H9 (cell line): ENCODE measurements at regions not wholly inside any gene's neighbourhood (a gene's known extent, or its start where the extent isn't known, plus 50 kb on each side); places are given as distances from the start of the nearest gene placed in this dataset.

Experiments
- DNase-seq: peaks from one replicate; pipeline ENCODE4 v3.0.0-alpha.2; 2017
- H2AFZ ChIP-seq: one replicate; pipeline ENCODE4 v1.6.1; 2013; ENCODE audit warnings: mild to moderate bottlenecking, low read length, control low read depth, moderate library complexity
- H2AK5ac ChIP-seq: 2 replicates; pipeline ENCODE4 v1.6.1; 2013; ENCODE audit warnings: low read length, control low read depth, mixed read lengths; ENCODE audit not compliant: insufficient read length
- H2BK120ac ChIP-seq: one replicate; pipeline ENCODE4 v1.6.1; 2013; ENCODE audit warnings: low read depth, mild to moderate bottlenecking, low read length, control low read depth, inconsistent platforms; ENCODE audit not compliant: poor library complexity, severe bottlenecking
- H2BK12ac ChIP-seq: 2 replicates; pipeline ENCODE4 v1.6.1; 2013; ENCODE audit warnings: low read length, control low read depth, mixed read lengths, low read depth; ENCODE audit not compliant: insufficient read length
- H2BK15ac ChIP-seq: 2 replicates; pipeline ENCODE4 v1.6.1; 2013; ENCODE audit warnings: low read depth, low read length, control low read depth
- H2BK20ac ChIP-seq: one replicate; pipeline ENCODE4 v1.6.1; 2013; ENCODE audit warnings: low read depth, mild to moderate bottlenecking, low read length, control low read depth, inconsistent platforms; ENCODE audit not compliant: poor library complexity, severe bottlenecking
- H2BK5ac ChIP-seq: 2 replicates; pipeline ENCODE4 v1.6.1; 2013; ENCODE audit warnings: low read length, control low read depth, mixed read lengths; ENCODE audit not compliant: insufficient read length
- H3K14ac ChIP-seq: 2 replicates; pipeline ENCODE4 v1.6.1; 2013; ENCODE audit warnings: low read length, control low read depth; ENCODE audit not compliant: insufficient read depth
- H3K18ac ChIP-seq: 2 replicates; pipeline ENCODE4 v1.6.1; 2013; ENCODE audit warnings: low read depth, mild to moderate bottlenecking, mixed read lengths, low read length, control low read depth; ENCODE audit not compliant: insufficient read length
- H3K23ac ChIP-seq: 2 replicates; pipeline ENCODE4 v1.6.1; 2013; ENCODE audit warnings: low read length, control low read depth, mixed read lengths, low read depth; ENCODE audit not compliant: insufficient read length
- H3K23me2 ChIP-seq: 2 replicates; pipeline ENCODE4 v1.6.1; 2013; ENCODE audit warnings: low read depth, mild to moderate bottlenecking, mixed read lengths, low read length, control low read depth; ENCODE audit not compliant: insufficient read length, poor library complexity, severe bottlenecking
- H3K27ac ChIP-seq: 2 replicates; pipeline ENCODE4 v1.5.1; 2013; ENCODE audit warnings: low read length, control low read depth, mixed read lengths, low read depth; ENCODE audit not compliant: insufficient read length
- H3K27me3 ChIP-seq: 2 replicates; pipeline ENCODE4 v1.6.1; 2013; ENCODE audit warnings: low read length, control low read depth, inconsistent platforms; ENCODE audit not compliant: insufficient read depth
- H3K4ac ChIP-seq: 2 replicates; pipeline ENCODE4 v1.6.1; 2013; ENCODE audit warnings: low read depth, mild to moderate bottlenecking, control low read depth, inconsistent platforms, low read length, moderate library complexity
- H3K4me1 ChIP-seq: 2 replicates; pipeline ENCODE4 v1.6.1; 2013; ENCODE audit warnings: low read length, control low read depth, inconsistent platforms; ENCODE audit not compliant: insufficient read depth
- H3K4me2 ChIP-seq: 2 replicates; pipeline ENCODE4 v1.6.1; 2013; ENCODE audit warnings: low read length, control low read depth, mixed read lengths; ENCODE audit not compliant: insufficient read length, insufficient read depth
- H3K56ac ChIP-seq: 2 replicates; pipeline ENCODE4 v1.6.1; 2013; ENCODE audit warnings: low read depth, mild to moderate bottlenecking, mixed read lengths, low read length, control low read depth; ENCODE audit not compliant: insufficient read length
- H3K79me1 ChIP-seq: 2 replicates; pipeline ENCODE4 v1.6.1; 2013; ENCODE audit warnings: low read depth, mild to moderate bottlenecking, moderate library complexity, low read length, control low read depth, inconsistent platforms; ENCODE audit not compliant: insufficient read depth, poor library complexity, severe bottlenecking
- H3K79me2 ChIP-seq: 2 replicates; pipeline ENCODE4 v1.6.1; 2013; ENCODE audit warnings: low read length, control low read depth, inconsistent platforms; ENCODE audit not compliant: insufficient read depth
- H3K9ac ChIP-seq: 2 replicates; pipeline ENCODE4 v1.6.1; 2013; ENCODE audit warnings: low read length, control low read depth, mixed read lengths; ENCODE audit not compliant: insufficient read length; ENCODE audit errors: extremely low read depth
- H3K9me3 ChIP-seq: one replicate; pipeline ENCODE4 v1.6.1; 2013; ENCODE audit warnings: low read depth, low read length, inconsistent platforms; ENCODE audit not compliant: control insufficient read depth
- H3T11ph ChIP-seq: one replicate; pipeline ENCODE4 v1.6.1; 2013; ENCODE audit warnings: mild to moderate bottlenecking, low read length, control low read depth, inconsistent platforms
- H4K20me1 ChIP-seq: one replicate; pipeline ENCODE4 v1.6.1; 2013; ENCODE audit not compliant: control insufficient read depth, insufficient read length, insufficient read depth
- H4K5ac ChIP-seq: 2 replicates; pipeline ENCODE4 v1.6.1; 2013; ENCODE audit warnings: low read depth, mild to moderate bottlenecking, mixed read lengths, low read length, control low read depth; ENCODE audit not compliant: insufficient read length
- H4K8ac ChIP-seq: replicated peaks from 2 replicates; pipeline ENCODE4 v1.6.1; 2013; ENCODE audit warnings: low read length, control low read depth, mixed read lengths, low read depth; ENCODE audit not compliant: insufficient read length
- H4K91ac ChIP-seq: 2 replicates; pipeline ENCODE4 v1.6.1; 2013; ENCODE audit warnings: low read depth, mild to moderate bottlenecking, moderate library complexity, mixed read lengths, low read length, control low read depth; ENCODE audit not compliant: insufficient read length
- H3K27ac Mint-ChIP-seq, 3 experiments: 2 replicates in 2 of 3; 3 replicates in 1 of 3; pipeline ENCODE4 v1.8.0; 2020 to 2021; ENCODE audit warnings: mixed read lengths in 3 of 3, mild to moderate bottlenecking in 1 of 3, moderate library complexity in 1 of 3
- H3K27me3 Mint-ChIP-seq: 2 replicates; pipeline ENCODE4 v1.8.0; 2021; ENCODE audit warnings: low read depth, mild to moderate bottlenecking, moderate library complexity, mixed read lengths
- H3K36me3 Mint-ChIP-seq, 3 experiments: 2 replicates in 2 of 3; 3 replicates in 1 of 3; pipeline ENCODE4 v1.8.0; 2020 to 2021; ENCODE audit warnings: low read depth in 3 of 3, mixed read lengths in 3 of 3; ENCODE audit not compliant: insufficient read depth in 1 of 3
- H3K4me1 Mint-ChIP-seq, 2 experiments: 2 replicates each; pipeline ENCODE4 v1.8.0; 2020; ENCODE audit warnings: mixed read lengths in 2 of 2
- H3K4me3 Mint-ChIP-seq, 2 experiments: 2 replicates in 1 of 2; 3 replicates in 1 of 2; pipeline ENCODE4 v1.8.0; 2020 to 2021; ENCODE audit warnings: mild to moderate bottlenecking in 2 of 2, mixed read lengths in 2 of 2, moderate library complexity in 1 of 2
- H3K9me3 Mint-ChIP-seq, 2 experiments: 2 replicates in 1 of 2; 3 replicates in 1 of 2; pipeline ENCODE4 v1.8.0; 2020; ENCODE audit warnings: mild to moderate bottlenecking in 2 of 2, mixed read lengths in 2 of 2, moderate library complexity in 1 of 2
- WGBS: extraction: QIAGEN DNeasy Blood & Tissue Kit; methylation state at CpG from one replicate; pipeline ENCODE4 v1.1.7; 2013; ENCODE audit warnings: missing lambda C conversion rate, low lambda C conversion rate, mixed read lengths; ENCODE audit not compliant: insufficient read length; ENCODE audit errors: extremely low coverage; 5-methylcytosine and 5-hydroxymethylcytosine counted together
- TF ChIP-seq, protein P1 (sequence below): fragments of 200-600 bp; sonication (generic); conservative IDR thresholded peaks from 3 replicates; pipeline ENCODE4 v1.8.0; 2021; ENCODE audit warnings: antibody characterized with exemption, mild to moderate bottlenecking

DNA sequence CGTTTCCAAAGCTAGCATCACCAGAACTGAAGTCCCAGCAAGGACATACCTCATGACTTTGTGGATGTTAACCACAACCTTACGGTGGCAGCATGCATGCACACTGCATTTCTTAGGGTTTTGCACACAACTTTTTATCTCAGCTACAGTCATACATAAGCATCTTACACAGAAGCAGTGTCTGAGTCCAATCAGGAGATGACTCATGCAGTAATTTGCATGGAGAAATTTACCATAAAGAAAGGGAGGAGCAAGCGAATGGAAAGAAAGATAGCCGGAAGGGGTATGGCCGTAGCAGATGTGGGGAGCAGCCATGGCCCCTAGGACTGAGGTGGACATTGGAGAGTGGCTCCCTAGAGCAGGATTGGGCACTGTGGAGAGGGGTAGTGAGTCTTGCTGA is 522.5 kb downstream of the GALR1 start:
- H2BK20ac ChIP-seq: no peak overlapping the region
- TF ChIP-seq, protein P1, sequence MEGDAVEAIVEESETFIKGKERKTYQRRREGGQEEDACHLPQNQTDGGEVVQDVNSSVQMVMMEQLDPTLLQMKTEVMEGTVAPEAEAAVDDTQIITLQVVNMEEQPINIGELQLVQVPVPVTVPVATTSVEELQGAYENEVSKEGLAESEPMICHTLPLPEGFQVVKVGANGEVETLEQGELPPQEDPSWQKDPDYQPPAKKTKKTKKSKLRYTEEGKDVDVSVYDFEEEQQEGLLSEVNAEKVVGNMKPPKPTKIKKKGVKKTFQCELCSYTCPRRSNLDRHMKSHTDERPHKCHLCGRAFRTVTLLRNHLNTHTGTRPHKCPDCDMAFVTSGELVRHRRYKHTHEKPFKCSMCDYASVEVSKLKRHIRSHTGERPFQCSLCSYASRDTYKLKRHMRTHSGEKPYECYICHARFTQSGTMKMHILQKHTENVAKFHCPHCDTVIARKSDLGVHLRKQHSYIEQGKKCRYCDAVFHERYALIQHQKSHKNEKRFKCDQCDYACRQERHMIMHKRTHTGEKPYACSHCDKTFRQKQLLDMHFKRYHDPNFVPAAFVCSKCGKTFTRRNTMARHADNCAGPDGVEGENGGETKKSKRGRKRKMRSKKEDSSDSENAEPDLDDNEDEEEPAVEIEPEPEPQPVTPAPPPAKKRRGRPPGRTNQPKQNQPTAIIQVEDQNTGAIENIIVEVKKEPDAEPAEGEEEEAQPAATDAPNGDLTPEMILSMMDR: no peak

More for the DNA sequence above, 522.5 kb downstream of the GALR1 start:
- Histone ChIP-seq H3K23ac (no peak overlapping the region), H4K5ac (no peak overlapping the region), H3K4me2 (no peak overlapping the region), H3K4me1 (no peaks in the 10 kb centered on the region), H3K27ac (no peak overlapping the region), H3K4ac (no peak overlapping the region), H2AFZ (no peak overlapping the region), H3K56ac (no peak overlapping the region), H3K79me1 (no peaks in the 10 kb centered on the region), H2BK12ac (no peak overlapping the region), H2AK5ac (no peak overlapping the region), H2BK120ac (no peak overlapping the region), H3K9me3 (no peaks in the 10 kb centered on the region), H3K79me2 (no peaks in the 10 kb centered on the region), H3K9ac (no peak overlapping the region), H4K20me1 (no peaks in the 10 kb centered on the region), H3K18ac (no peak overlapping the region), H2BK15ac (no peak overlapping the region), H2BK5ac (no peak overlapping the region), H3K23me2 (no peaks in the 10 kb centered on the region), H3K14ac (no peak overlapping the region), H3T11ph (no peak overlapping the region), H3K27me3 (no peaks in the 10 kb centered on the region), H4K8ac (no peak overlapping the region), H4K91ac (no peak overlapping the region)
- H3K27ac Mint-ChIP-seq: no peak overlapping the region; a peak in 1 of 7 replicates
- H3K4me1 Mint-ChIP-seq: no peaks in the 10 kb centered on the region
- no peak for DNase-seq
- H3K27me3 Mint-ChIP-seq: no peaks in the 10 kb centered on the region; the same call in 1 of the 2 replicates
- H3K36me3 Mint-ChIP-seq: no peaks in the 10 kb centered on the region
- H3K4me3 Mint-ChIP-seq: no peak overlapping the region
- H3K9me3 Mint-ChIP-seq: no peaks in the 10 kb centered on the region; a peak in 1 of 5 replicates
- no CpG with 5 or more reads among the region's 5 CpGs for WGBS
